Smooth muscle cell (in vitro differentiated cells): ENCODE measurements at regions not wholly inside any gene's neighbourhood (a gene's known extent, or its start where the extent isn't known, plus 50 kb on each side); places are given as distances from the start of the nearest gene placed in this dataset.
"Not testable (repeated sequence)": the region's sequence is repeated elsewhere in the genome, so short reads cannot be mapped to it uniquely, and the experiment has no call there.

ENCODE experiments used
- DNase-seq: peaks from one replicate; lab custom pipeline; 2025; ENCODE audit not compliant: unreplicated experiment; lab: John Stamatoyannopoulos, UW
- H2AFZ ChIP-seq: fragments of 200-600 bp; sonication (generic); 2 replicates; pipeline ENCODE4 v1.6.0; 2016; ENCODE audit warnings: antibody characterized with exemption, low read depth, mild to moderate bottlenecking
- H3F3A ChIP-seq: fragments of 200-600 bp; sonication (generic); 2 replicates; pipeline ENCODE4 v1.6.0; 2017; ENCODE audit warnings: antibody characterized with exemption, low read depth
- H3K27ac ChIP-seq: fragments of 200-600 bp; sonication (generic); 2 replicates; pipeline ENCODE4 v1.5.1; 2016; ENCODE audit warnings: low read depth, mild to moderate bottlenecking
- H3K27me3 ChIP-seq: fragments of 200-600 bp; sonication (generic); 2 replicates; pipeline ENCODE4 v1.6.1; 2016; ENCODE audit warnings: low read depth, mild to moderate bottlenecking
- H3K36me3 ChIP-seq: fragments of 200-600 bp; sonication (generic); 2 replicates; pipeline ENCODE4 v1.5.1; 2016; ENCODE audit warnings: low read depth
- H3K4me1 ChIP-seq: fragments of 200-600 bp; sonication (generic); 2 replicates; pipeline ENCODE4 v1.5.1; 2016; ENCODE audit warnings: low read depth
- H3K4me2 ChIP-seq: fragments of 200-600 bp; sonication (generic); 2 replicates; pipeline ENCODE4 v1.6.0; 2016; ENCODE audit warnings: mild to moderate bottlenecking
- H3K4me3 ChIP-seq: fragments of 200-600 bp; sonication (generic); 2 replicates; pipeline ENCODE4 v1.5.1; 2016; ENCODE audit warnings: mild to moderate bottlenecking
- H3K79me2 ChIP-seq: fragments of 200-600 bp; sonication (generic); 2 replicates; pipeline ENCODE4 v1.6.0; 2016; ENCODE audit warnings: low read depth, mild to moderate bottlenecking
- H3K9ac ChIP-seq: fragments of 200-600 bp; sonication (generic); 2 replicates; pipeline ENCODE4 v1.6.0; 2016; ENCODE audit warnings: low read depth
- H3K9me3 ChIP-seq: fragments of 200-600 bp; sonication (generic); replicated peaks from 2 replicates; pipeline ENCODE4 v1.5.1; 2016; ENCODE audit warnings: low read depth
- H4K20me1 ChIP-seq: fragments of 200-600 bp; sonication (generic); 2 replicates; pipeline ENCODE4 v1.6.0; 2016; ENCODE audit warnings: low read depth
- WGBS: methylation state at CpG from one replicate; pipeline ENCODE4 v1.1.7; 2016; ENCODE audit warnings: low lambda C conversion rate; 5-methylcytosine and 5-hydroxymethylcytosine counted together
- TF ChIP-seq, protein P1 (sequence below): fragments of 200-600 bp; sonication (generic); IDR thresholded peaks from 2 replicates; pipeline ENCODE4 v1.5.1; 2017; ENCODE audit warnings: borderline replicate concordance, mild to moderate bottlenecking, antibody characterized with exemption; ENCODE audit not compliant: insufficient read depth, poor library complexity, severe bottlenecking

- Histone ChIP-seq H3K27ac (no peak overlapping the region), H3K79me2 (no peaks in the 10 kb centered on the region), H3K27me3 (no peaks in the 10 kb centered on the region), H3K4me1 (no peaks in the 10 kb centered on the region), H3F3A (no peaks in the 10 kb centered on the region), H2AFZ (no peak overlapping the region), H3K9me3 (no peaks in the 10 kb centered on the region), H3K4me2 (no peak overlapping the region), H3K36me3 (no peaks in the 10 kb centered on the region), H4K20me1 (no peaks in the 10 kb centered on the region), H3K9ac (no peak overlapping the region), H3K4me3 (no peak overlapping the region)
- TF ChIP-seq, protein P1, sequence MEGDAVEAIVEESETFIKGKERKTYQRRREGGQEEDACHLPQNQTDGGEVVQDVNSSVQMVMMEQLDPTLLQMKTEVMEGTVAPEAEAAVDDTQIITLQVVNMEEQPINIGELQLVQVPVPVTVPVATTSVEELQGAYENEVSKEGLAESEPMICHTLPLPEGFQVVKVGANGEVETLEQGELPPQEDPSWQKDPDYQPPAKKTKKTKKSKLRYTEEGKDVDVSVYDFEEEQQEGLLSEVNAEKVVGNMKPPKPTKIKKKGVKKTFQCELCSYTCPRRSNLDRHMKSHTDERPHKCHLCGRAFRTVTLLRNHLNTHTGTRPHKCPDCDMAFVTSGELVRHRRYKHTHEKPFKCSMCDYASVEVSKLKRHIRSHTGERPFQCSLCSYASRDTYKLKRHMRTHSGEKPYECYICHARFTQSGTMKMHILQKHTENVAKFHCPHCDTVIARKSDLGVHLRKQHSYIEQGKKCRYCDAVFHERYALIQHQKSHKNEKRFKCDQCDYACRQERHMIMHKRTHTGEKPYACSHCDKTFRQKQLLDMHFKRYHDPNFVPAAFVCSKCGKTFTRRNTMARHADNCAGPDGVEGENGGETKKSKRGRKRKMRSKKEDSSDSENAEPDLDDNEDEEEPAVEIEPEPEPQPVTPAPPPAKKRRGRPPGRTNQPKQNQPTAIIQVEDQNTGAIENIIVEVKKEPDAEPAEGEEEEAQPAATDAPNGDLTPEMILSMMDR, result no peak
- no peak for DNase-seq
Measured at GRCh38 chr4:66157594-66157993, 487.3 kb upstream of the EPHA5 start.

DNA sequence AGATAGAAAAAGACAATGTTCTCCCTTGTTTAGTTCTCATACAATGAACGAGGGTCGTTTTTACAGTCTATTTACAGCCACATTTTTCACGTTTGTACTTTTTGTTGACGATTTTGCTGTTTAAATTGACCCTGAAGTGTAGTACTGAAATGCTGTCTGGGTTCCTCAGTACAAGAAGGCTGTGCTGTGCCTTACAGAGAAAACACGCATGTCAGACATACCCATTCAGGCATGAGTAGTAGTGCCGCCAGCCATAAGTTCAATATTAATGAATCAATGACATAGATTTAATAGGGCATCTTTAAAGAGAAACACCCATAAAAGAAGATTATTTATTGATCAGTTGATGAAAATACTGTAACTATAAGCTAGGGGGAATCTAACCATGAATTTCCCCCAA, 459.8 kb upstream of the EPHA5 start:
- 80% methylated on average over 6 of the region's 6 CpGs for WGBS
- no peak for DNase-seq
- H3K9ac ChIP-seq, result no peak overlapping the region

DNA sequence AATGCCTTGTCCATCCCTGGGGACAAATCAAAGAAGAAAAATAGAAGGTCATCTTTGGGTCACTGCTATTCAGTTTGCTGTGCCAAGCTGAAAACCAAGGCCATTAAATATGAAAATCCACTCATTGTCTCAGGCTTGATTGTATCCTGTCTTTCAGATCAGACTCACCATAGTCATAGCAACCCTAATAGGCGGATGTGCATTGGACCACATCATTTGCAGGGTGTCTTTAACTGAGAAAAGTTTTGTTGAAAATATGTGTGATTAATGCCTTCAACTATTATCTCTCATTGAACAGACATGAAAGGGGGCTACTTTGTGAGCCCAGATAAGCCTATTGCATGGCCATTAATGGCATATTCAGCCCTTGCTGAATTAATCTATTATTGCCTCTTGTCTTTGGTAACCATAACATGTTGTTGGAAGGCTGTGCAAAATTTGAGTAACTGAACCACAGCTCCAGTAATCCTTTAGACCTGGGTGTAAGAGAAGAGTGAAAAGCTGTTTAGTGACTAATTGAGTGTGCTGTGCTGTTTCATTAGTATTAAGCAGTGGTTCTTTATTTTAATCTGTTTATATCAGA, 453.6 kb upstream of the EPHA5 start:
- Histone ChIP-seq H3K36me3 (no peaks in the 10 kb centered on the region), H3K79me2 (no peaks in the 10 kb centered on the region), H3K4me1 (no peaks in the 10 kb centered on the region), H3K4me2 (no peak overlapping the region), H4K20me1 (no peaks in the 10 kb centered on the region), H3K4me3 (no peak overlapping the region), H2AFZ (no peak overlapping the region), H3K9me3 (no peaks in the 10 kb centered on the region), H3F3A (no peaks in the 10 kb centered on the region), H3K9ac (no peak overlapping the region), H3K27ac (no peak overlapping the region), H3K27me3 (no peaks in the 10 kb centered on the region)
- TF ChIP-seq, protein P1, result no peak
- DNase-seq, result no peak
- WGBS, result 96% methylated on average over 1 of the region's 1 CpG

More for the DNA sequence above, 459.8 kb upstream of the EPHA5 start:
- H3K27ac ChIP-seq, result no peak overlapping the region
- H2AFZ ChIP-seq, result no peak overlapping the region
- H3K27me3 ChIP-seq, result no peaks in the 10 kb centered on the region
- TF ChIP-seq, protein P1, result no peak
- H3K4me3 ChIP-seq, result no peak overlapping the region
- H3K4me1 ChIP-seq, result no peaks in the 10 kb centered on the region
- no peaks in the 10 kb centered on the region for H3K36me3 ChIP-seq
- no peak overlapping the region for H3K4me2 ChIP-seq
- H3F3A ChIP-seq, result no peaks in the 10 kb centered on the region
- no peaks in the 10 kb centered on the region for H3K9me3 ChIP-seq
- no peaks in the 10 kb centered on the region for H3K79me2 ChIP-seq
- H4K20me1 ChIP-seq, result no peaks in the 10 kb centered on the region

GRCh38 chr4:66123190-66123589, 452.9 kb upstream of the EPHA5 start:
- Histone ChIP-seq H2AFZ (no peak overlapping the region), H4K20me1 (no peaks in the 10 kb centered on the region), H3K9ac (no peak overlapping the region), H3K9me3 (no peaks in the 10 kb centered on the region), H3K4me3 (no peak overlapping the region), H3K4me1 (no peaks in the 10 kb centered on the region), H3F3A (no peaks in the 10 kb centered on the region), H3K27me3 (no peaks in the 10 kb centered on the region), H3K36me3 (no peaks in the 10 kb centered on the region), H3K4me2 (no peak overlapping the region), H3K27ac (no peak overlapping the region), H3K79me2 (no peaks in the 10 kb centered on the region)
- TF ChIP-seq, protein P1, result no peak
- no peak for DNase-seq

- H3K9me3 ChIP-seq, H3K4me1 ChIP-seq, H3K4me2 ChIP-seq, H2AFZ ChIP-seq, H3K27me3 ChIP-seq, H4K20me1 ChIP-seq, H3K4me3 ChIP-seq, H3F3A ChIP-seq, DNase-seq, H3K79me2 ChIP-seq, H3K9ac ChIP-seq, H3K27ac ChIP-seq, H3K36me3 ChIP-seq: not testable (repeated sequence)
Measured at GRCh38 chr4:66115231-66115630, 444.9 kb upstream of the EPHA5 start.
